Stimulated activated CD4-positive, alpha-beta T cell treated with anti-CD3 and anti-CD28 coated beads, TNF-alpha, amount 100 ng/mL, for 1 hour (primary cell): ENCODE measurements at regions not wholly inside any gene's neighbourhood (a gene's known extent, or its start where the extent isn't known, plus 50 kb on each side); places are given as distances from the start of the nearest gene placed in this dataset.

Source experiments
- DNase-seq, 3 donors: peaks; one replicate each; pipeline ENCODE4 v3.0.0-alpha.2; 2020; ENCODE audit warnings: low read depth in 3 of 3, low spot score in 1 of 3

DNA sequence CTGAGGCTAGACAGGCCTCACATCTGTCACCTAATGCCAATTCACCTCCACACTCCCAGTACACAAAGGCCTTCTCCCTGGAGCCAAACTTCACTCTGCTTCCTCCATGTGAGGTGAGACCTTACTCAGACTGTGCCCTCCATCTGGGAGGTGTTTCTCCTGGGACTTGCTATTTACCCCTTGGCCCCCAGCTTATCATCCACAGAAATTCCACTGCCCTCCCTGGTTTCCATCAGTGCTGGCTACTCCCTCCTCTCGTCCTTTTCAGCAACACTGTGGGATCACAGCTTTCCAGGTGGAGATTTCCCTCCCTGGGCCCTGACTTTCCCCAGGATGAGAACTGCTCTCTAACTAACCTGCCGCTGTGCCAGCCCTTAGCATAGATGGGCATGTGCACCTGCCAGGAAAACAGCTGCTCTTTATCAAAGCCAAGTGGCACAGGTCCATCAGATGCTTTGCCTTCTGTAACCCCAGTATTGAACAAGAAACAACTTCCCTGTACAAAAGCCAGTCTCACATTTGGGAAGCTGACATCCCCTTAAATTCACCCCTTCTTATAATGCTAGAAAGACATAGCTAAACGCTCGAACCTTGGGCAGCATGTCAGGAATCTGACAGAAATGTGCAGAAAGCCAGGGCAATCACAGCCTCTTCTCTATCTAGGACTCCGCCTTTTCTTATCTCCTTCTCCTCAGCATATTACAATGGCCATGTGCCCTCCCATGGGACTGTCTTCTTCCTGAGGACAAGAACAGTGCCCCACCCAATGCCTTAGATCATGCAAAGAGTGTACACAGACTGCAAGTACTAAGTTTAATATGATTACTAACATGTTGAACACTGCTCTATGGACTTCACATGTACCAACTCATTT, 535.5 kb upstream of the ID2 start:
- DNase-seq, result no peak

- DNase-seq, result no peak
These were observed 533.4 kb upstream of the ID2 start for GRCh38 chr2:8148260-8149006.

DNA sequence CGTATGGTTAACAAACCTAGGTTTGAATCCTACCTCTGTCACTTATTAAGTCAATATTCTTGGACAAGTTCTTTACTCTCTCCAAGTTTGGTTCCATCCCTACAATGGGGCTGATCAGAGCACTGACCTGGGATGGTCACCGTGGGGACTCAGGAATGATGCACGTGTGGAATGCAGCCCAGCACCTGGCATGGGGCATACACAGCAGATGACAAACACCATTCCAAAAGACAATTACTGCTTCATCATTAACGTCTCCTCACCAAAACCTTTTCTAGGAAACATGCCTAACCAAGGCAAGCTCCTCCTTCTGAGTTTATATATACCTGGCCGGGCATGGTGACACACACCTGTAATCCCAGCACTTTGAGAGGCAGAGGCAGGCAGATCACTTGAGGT, 532.9 kb upstream of the ID2 start:
- DNase-seq, result no peak

DNA sequence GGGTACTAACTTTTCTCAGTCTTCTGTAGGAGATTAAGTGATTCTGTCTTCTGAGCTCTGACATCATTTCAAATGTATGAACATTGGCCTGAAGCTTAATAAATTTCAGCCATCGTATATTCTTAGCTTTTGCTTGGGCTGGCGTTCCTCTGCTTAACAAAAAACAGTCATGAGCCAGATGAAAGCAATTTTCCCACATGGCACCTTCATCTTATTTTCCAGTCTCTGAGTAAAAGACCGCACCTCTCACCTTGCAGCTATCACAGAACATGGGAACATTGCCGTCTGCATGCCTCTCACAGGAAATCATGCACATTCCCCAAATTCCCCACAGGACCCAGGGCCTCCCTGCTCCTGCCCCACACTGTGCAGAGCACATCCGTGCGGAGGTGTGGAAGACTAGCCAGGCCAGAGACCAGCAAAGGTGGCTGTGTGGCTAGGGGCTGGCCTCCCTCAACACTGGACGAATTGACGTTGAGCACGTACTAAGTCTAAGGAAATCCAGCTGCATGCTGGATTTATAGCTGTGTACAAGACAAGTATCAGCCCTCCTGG, 531.8 kb upstream of the ID2 start:
- DNase-seq, result no peak

GRCh38 chr2:8151888-8152287, 530.0 kb upstream of the ID2 start:
- DNase-seq, result no peak

- no peak for DNase-seq
These were observed 529.2 kb upstream of the ID2 start for GRCh38 chr2:8152392-8153257.

DNA sequence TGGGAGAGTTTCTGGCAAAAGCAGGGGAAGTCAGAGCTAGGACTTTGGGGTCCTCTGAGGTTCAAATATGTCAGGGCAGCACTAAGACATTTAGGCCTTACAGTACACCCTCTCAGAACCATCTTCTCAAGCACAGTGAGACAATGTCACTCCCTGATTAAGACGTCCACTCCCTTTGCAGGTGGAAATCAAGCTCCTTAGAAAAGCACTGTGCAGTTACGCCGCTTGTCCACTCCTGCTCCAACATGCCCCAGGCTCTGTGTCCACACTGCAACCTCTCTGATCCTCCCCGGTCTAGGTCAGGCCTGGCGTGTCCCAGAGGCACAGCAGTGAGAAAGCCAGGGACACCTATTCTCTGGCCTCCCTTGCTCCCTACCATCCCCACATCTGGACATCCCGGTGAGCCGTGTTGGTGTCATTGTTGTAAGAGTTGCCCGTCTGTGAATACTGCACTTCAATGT, 528.6 kb upstream of the ID2 start:
- DNase-seq, result no peak

DNA sequence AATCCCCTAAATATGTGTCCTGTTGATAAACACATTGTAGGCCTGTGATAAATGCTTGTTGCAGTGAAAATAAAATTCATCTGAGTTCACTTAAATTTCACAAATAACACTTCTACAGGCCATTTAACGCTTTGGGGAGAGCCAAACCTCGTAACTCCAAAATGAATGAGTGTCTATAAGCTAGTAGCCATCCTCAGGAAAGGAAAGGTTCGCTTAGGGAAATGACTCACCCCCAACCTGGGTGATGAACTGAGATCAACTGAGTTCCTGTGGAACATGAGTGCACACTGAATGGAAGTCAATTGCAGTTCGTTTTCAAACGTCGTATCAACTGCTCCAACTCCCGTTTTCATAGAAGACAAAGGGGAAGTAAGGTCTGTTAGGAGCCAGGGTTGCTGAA, 527.6 kb upstream of the ID2 start:
- DNase-seq, result no peak

DNA sequence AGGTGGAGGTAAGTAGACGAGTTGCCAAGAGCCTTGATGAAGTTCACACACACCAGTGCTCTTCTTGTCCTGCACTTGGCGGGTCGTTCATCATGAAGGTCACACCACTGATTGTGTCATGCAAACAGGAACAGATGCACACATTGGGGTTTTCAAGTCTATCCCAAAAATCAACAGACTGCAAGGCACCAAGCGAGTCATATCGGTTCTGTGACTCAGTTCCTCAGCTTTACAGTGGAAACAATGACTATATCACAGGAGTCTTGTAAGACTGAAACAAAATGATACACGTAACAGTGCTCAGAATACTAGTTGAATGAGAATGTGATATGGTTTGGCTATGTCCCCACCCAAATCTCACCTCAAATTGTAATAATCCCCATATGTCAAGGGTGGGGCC, 526.9 kb upstream of the ID2 start:
- DNase-seq, result no peak

- no peak for DNase-seq
These were observed 524.0 kb upstream of the ID2 start for GRCh38 chr2:8157621-8158430.

- no peak for DNase-seq
These were observed 523.1 kb upstream of the ID2 start for GRCh38 chr2:8158711-8159110.

DNA sequence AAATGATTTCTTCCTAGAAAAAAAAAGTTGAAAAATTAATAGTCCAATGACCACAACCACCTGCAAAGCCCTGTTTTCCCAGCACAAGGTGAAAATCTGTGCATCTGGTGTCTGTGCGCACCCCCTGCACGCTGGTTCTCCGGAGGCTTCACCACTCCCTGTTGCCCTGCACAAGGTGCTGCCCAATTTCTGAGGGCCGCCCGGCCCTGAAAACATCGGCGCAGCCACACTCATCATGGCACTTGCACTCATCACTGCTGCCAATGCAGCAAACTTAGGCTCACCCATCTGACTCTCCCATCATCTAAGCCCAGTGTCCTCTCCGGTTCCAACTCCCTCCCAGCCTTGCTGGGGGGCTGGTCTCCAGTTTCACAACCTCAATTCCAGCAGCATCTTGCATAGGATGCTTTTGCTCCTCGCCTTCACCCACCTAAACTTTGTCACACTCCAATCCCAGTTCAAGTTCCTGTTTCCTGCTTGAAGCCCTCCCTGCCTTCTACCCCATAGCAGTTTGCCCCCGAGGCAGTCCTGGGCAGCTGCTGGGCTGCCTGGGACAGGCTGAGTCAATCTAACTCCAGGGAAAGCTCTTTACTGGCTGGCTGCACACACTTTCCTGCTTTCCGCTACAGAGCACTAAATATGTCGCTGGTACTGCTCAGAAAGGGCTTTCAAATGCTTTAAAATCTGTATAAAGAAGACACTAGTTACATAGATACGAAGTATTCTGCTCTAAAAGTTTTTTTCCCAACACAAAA, 522.5 kb upstream of the ID2 start:
- no peak for DNase-seq

DNA sequence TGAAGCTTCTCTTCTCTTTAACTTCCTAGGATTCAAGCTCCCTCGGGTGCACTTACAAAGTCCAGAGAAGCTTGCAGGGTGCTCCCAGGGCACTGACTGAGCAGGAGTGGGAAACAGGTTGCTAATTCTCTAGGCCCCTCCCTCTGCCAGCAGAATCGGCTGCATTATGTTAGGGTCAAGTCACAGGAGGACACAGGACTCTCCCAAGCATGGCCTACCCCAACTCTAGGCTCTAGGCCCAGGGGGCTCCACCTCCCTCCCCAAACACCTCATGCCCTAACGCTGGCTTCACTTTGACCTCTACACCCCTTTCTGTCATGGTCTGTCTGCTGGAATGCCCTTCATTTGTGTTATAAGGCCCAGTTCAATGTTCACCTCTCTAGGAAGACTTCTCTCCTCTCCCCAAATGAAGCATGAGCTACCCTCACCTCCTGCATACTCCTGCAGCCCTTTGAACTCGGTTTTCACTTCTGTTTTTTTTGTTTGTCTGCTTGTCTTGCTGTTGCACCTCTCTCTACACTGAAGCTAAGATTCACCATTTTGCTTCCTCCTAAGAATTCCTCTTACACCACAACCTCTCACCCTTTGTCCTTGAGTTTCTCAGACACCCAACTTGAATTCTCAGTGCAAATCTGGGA, 521.8 kb upstream of the ID2 start:
- no peak for DNase-seq

GRCh38 chr2:8160959-8161358, 520.9 kb upstream of the ID2 start:
- DNase-seq, result no peak

DNA sequence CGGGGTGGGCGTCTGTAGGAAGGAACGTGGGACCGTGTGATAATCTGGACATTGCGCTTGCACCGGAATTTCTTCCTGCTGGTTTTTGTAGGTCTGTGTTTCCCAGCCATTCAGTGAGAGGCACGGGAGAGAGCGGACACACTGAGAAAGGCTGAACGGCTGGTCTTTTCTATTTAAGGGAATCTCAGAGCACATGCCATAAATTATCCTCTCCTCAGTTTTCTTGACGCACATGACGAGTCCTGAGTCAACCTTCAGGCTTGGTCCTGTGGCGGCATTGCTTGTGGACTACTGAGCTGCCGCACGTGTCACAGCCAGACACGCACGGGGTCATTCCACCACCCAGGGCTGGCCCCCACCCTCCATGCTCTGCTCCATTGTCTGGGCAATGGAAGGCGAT, 519.3 kb upstream of the ID2 start:
- DNase-seq, result no peak

DNA sequence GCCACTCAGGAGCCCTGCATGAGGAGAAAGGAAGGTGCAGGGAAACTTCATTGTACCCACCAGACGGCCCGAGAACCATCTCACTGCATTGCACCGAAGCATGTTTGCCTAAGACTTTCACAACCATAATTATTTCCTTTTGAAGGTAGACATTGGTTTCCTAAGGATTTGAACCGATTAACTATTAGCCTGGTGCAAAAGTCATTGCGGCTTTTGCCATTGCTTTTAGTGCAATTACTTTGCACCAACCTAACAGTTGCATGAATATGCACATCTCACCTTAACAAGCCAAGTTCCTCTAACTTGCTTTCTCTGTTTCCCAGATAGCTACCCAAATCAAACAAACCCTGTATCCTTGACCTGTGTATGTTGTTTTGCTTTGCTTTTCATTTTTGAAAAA, 516.3 kb upstream of the ID2 start:
- no peak for DNase-seq

DNA sequence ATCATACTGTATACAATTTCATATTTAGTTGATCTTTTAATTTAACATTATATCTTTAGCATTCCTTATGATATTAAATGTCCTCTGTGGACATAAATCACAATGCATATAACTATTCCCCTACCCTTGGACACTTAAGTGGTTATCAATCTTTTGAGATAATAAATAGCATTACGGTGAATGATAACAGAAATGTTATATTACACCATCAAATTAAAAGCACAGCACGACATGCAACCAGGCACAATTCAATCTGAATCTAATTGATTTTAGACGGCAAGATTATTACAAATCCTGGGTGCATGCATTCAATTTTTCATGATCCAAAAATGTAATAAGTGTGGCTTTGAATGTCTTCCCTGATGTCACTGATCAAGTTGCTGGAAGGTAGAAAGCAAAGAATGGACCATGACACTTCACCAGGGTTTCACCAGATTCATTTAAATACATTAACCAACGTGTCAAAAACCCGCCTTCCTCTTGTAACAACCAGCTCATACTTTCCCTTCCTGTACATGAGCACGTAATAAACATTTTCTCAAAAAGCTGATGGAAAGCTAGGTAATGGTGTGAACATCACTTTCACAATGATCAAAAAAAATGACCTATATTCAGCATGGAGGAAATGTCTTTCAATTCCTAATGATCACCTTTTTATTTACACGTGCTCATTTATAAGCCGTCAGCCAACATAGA, 513.7 kb upstream of the ID2 start:
- DNase-seq, result no peak

- DNase-seq, result no peak
These were observed 512.9 kb upstream of the ID2 start for GRCh38 chr2:8168876-8169424.
